Fibroblast of lung (primary cell): ENCODE measurements at regions not wholly inside any gene's neighbourhood (a gene's known extent, or its start where the extent isn't known, plus 50 kb on each side); places are given as distances from the start of the nearest gene placed in this dataset.
A peak's percentile ranks its signal among the peaks of the same experiment; 100 is the strongest.

Experiments used
- DNase-seq, 2 donors: peaks; one replicate each; pipeline versions ENCODE4 v3.0.0 to v3.0.0-alpha.2; 2010; ENCODE audit warnings: low read depth in 2 of 2
- H2AFZ ChIP-seq: 2 replicates; pipeline ENCODE4 v1.5.1; 2012; ENCODE audit warnings: low read length, control low read depth, inconsistent platforms
- H3K27ac ChIP-seq: 2 replicates; pipeline ENCODE4 v1.5.1; 2011; ENCODE audit warnings: low read length, control low read depth; ENCODE audit not compliant: insufficient read depth
- H3K27me3 ChIP-seq: 2 replicates; pipeline ENCODE4 v1.5.1; 2011; ENCODE audit warnings: mild to moderate bottlenecking, low read length; ENCODE audit not compliant: control insufficient read depth, insufficient read depth
- H3K36me3 ChIP-seq: 2 replicates; pipeline ENCODE4 v1.5.1; 2011; ENCODE audit warnings: low read length; ENCODE audit not compliant: control insufficient read depth, insufficient read depth
- H3K4me1 ChIP-seq: 2 replicates; pipeline ENCODE4 v1.5.1; 2011; ENCODE audit warnings: low read length; ENCODE audit not compliant: control insufficient read depth, insufficient read depth; ENCODE audit errors: extremely low read depth
- H3K4me2 ChIP-seq: 2 replicates; pipeline ENCODE4 v1.5.1; 2011; ENCODE audit warnings: low read length, control low read depth; ENCODE audit not compliant: insufficient read depth; ENCODE audit errors: extremely low read depth
- H3K4me3 ChIP-seq, 4 experiments: fragments of 200-600 bp in 1 of 4; sonication (generic) in 1 of 4; replicated peaks in 1 of 4; 2 replicates each; pipeline ENCODE4 v1.5.1; 2011 to 2016; ENCODE audit warnings: low read length in 4 of 4, low read depth in 3 of 4, mild to moderate bottlenecking in 3 of 4, control low read depth in 2 of 4, inconsistent platforms in 1 of 4, mixed read lengths in 1 of 4; ENCODE audit not compliant: insufficient read depth in 1 of 4; ENCODE audit errors: control extremely low read depth in 1 of 4
- H3K79me2 ChIP-seq: 2 replicates; pipeline ENCODE4 v1.5.1; 2012; ENCODE audit warnings: mild to moderate bottlenecking, low read length, inconsistent platforms; ENCODE audit not compliant: control insufficient read depth, insufficient read depth
- H3K9ac ChIP-seq: 2 replicates; pipeline ENCODE4 v1.5.1; 2011; ENCODE audit warnings: mild to moderate bottlenecking, low read length, control low read depth; ENCODE audit not compliant: insufficient read depth
- H3K9me3 ChIP-seq: 2 replicates; pipeline ENCODE4 v1.5.1; 2012; ENCODE audit warnings: low read depth, low read length; ENCODE audit not compliant: control insufficient read depth, insufficient read depth
- H4K20me1 ChIP-seq: 2 replicates; pipeline ENCODE4 v1.5.1; 2011; ENCODE audit warnings: low read length; ENCODE audit not compliant: control insufficient read depth, insufficient read depth; ENCODE audit errors: extremely low read depth
- EZH2 ChIP-seq: IDR thresholded peaks from 2 replicates; pipeline ENCODE4 v1.5.1; 2012; ENCODE audit warnings: low read length, control low read depth, mild to moderate bottlenecking; ENCODE audit errors: missing control alignments
- TF ChIP-seq, protein P1 (sequence below), 2 donors: IDR thresholded peaks in 1 of 2; conservative IDR thresholded peaks in 1 of 2; 1 replicate in 1 of 2; 2 replicates in 1 of 2; pipeline ENCODE4 v1.5.1; 2011 to 2012; ENCODE audit warnings: low read length in 2 of 2, control low read depth in 1 of 2, inconsistent platforms in 1 of 2, low read depth in 1 of 2, mild to moderate bottlenecking in 1 of 2

GRCh38 chr3:55376753-55377347, 110.3 kb downstream of the WNT5A start:
- Histone ChIP-seq H3K27me3 (no peaks in the 10 kb centered on the region), H3K79me2 (no peaks in the 10 kb centered on the region), H3K4me2 (no peak overlapping the region), H3K4me3 (no peak overlapping the region), H3K36me3 (no peaks in the 10 kb centered on the region), H3K9me3 (no peaks in the 10 kb centered on the region), H3K27ac (no peak overlapping the region), H3K9ac (no peak overlapping the region), H4K20me1 (no peaks in the 10 kb centered on the region), H2AFZ (no peak overlapping the region), H3K4me1 (no peaks in the 10 kb centered on the region)
- no peak for DNase-seq
- TF ChIP-seq, protein P1, sequence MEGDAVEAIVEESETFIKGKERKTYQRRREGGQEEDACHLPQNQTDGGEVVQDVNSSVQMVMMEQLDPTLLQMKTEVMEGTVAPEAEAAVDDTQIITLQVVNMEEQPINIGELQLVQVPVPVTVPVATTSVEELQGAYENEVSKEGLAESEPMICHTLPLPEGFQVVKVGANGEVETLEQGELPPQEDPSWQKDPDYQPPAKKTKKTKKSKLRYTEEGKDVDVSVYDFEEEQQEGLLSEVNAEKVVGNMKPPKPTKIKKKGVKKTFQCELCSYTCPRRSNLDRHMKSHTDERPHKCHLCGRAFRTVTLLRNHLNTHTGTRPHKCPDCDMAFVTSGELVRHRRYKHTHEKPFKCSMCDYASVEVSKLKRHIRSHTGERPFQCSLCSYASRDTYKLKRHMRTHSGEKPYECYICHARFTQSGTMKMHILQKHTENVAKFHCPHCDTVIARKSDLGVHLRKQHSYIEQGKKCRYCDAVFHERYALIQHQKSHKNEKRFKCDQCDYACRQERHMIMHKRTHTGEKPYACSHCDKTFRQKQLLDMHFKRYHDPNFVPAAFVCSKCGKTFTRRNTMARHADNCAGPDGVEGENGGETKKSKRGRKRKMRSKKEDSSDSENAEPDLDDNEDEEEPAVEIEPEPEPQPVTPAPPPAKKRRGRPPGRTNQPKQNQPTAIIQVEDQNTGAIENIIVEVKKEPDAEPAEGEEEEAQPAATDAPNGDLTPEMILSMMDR (conservative IDR thresholded peaks at IDR 0.05 in 1 of 2, IDR thresholded peaks at IDR 0.05 in 1 of 2; ENCODE audit: low read depth in 1 of 2, low read length in 2 of 2), result no peak
- TF ChIP-seq EZH2, result no peak

DNA sequence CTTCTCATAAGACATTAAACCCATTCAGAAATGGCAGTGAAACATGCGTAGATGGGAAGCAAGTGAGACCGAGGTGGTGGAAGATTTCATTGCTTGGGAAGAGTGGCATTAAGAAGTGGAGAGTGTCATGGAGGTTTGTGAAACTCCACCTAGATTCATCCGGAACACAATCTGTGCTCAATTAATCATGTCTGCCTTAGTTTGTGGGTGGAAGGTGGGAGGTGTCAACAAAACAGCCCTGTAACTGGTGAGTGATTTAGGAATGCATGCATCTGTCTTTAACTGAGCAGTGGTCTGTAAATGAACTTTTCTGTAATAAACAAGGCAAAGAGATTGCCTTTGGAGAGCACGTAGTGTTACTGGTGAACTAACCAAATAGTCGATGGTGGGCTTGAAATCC, 113.7 kb downstream of the WNT5A start:
- TF ChIP-seq, protein P1 (conservative IDR thresholded peaks at IDR 0.05 in 1 of 2, IDR thresholded peaks at IDR 0.05 in 1 of 2; ENCODE audit: low read depth in 1 of 2, low read length in 2 of 2), result no peak
- TF ChIP-seq EZH2, result no peak
- Histone ChIP-seq H3K79me2 (no peaks in the 10 kb centered on the region), H3K27ac (no peak overlapping the region), H2AFZ (no peak overlapping the region), H4K20me1 (no peaks in the 10 kb centered on the region), H3K4me3 (no peak overlapping the region), H3K9me3 (no peaks in the 10 kb centered on the region), H3K4me2 (no peak overlapping the region), H3K27me3 (no peaks in the 10 kb centered on the region), H3K4me1 (no peaks in the 10 kb centered on the region), H3K36me3 (no peaks in the 10 kb centered on the region), H3K9ac (no peak overlapping the region)
- peak in 1 of 2 donors; percentile 29 for DNase-seq

GRCh38 chr3:55370272-55370671, 116.8 kb downstream of the WNT5A start:
- no peaks in the 10 kb centered on the region for H3K36me3 ChIP-seq
- TF ChIP-seq, protein P1 (conservative IDR thresholded peaks at IDR 0.05 in 1 of 2, IDR thresholded peaks at IDR 0.05 in 1 of 2; ENCODE audit: low read depth in 1 of 2, low read length in 2 of 2), result no peak
- no peak for TF ChIP-seq EZH2
- no peaks in the 10 kb centered on the region for H3K27me3 ChIP-seq
- H3K4me1 ChIP-seq, result no peaks in the 10 kb centered on the region
- no peak overlapping the region for H3K9ac ChIP-seq
- H3K9me3 ChIP-seq, result no peaks in the 10 kb centered on the region
- no peak for DNase-seq
- H3K4me2 ChIP-seq, result no peak overlapping the region
- no peak overlapping the region for H2AFZ ChIP-seq
- H3K27ac ChIP-seq, result no peak overlapping the region
- H3K79me2 ChIP-seq, result no peaks in the 10 kb centered on the region
- no peak overlapping the region for H3K4me3 ChIP-seq
- H4K20me1 ChIP-seq, result no peaks in the 10 kb centered on the region
